ENCODE measurements at regions not wholly inside any gene's neighbourhood (a gene's known extent, or its start where the extent isn't known, plus 50 kb on each side); places are given as distances from the start of the nearest gene placed in this dataset.
"Not testable (repeated sequence)": the region's sequence is repeated elsewhere in the genome, so short reads cannot be mapped to it uniquely, and the experiment has no call there.

DNA sequence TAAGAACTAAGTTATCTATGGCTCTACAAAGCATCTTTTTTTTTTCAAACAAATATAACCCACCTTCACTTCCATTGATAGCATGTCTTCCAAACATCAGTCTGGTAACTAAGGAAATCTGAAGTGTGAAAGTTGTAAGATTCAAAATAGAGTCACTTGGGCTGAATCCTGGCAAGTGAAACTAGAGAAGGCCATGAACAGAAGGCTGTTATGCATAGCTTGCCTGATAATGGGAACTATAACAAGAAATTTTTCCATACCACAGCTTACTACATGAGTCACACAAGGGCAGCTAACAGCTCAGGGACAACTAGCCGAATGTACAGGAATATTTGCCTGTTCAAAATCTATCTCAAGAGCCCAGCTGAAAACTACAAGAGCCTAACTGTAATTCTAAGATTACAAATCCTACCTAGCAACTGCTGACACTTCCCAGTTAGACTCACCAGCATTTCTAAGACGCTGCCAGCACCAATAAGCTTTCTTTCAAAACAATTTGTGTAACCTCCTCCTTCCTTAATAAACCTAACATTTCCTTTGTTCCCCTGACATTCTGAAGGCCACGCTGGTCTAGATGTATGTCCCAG lies 1066.5 kb downstream of the PLOD2 start:
- no peak for DNase-seq

DNA sequence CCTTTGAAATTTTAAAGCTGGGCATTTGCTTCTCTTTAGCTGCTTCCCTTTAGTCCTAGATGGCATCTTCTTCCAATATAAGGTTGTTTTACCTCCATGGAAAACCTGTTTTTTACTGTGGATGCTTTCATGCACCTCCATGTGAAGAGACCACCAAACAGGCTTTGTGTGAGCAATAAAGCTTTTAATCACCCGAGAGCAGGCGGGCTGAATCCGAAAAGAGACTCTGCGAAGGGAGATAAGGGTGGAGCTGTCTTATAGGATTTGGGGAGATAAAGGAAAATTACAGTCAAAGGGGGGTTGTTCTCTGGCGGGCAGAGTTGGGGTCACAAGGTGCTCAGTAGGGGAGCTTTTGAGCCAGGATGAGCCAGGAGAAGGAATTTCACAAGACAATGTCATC lies 1049.8 kb downstream of the PLOD2 start:
- DNase-seq: not testable (repeated sequence)

DNA sequence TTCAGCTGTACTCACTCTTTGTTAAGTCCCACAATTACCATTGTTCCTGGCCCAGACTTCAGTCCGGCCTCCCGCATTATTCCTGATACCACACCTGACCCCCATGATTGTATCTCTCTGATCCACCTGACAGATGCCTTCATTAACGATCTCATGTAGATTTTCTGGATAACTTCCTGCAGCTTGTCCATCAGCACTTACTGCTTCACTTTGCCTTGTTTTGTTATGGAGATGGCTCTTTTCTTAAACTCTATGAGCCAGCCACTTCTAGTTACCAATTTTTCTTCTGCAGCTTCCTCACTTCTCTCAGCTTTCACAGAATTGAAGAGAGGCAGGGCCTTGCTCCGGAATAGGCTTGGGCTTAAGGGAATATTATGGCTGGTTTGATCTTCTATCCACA lies 1044.2 kb downstream of the PLOD2 start:
- no peak for DNase-seq

DNA sequence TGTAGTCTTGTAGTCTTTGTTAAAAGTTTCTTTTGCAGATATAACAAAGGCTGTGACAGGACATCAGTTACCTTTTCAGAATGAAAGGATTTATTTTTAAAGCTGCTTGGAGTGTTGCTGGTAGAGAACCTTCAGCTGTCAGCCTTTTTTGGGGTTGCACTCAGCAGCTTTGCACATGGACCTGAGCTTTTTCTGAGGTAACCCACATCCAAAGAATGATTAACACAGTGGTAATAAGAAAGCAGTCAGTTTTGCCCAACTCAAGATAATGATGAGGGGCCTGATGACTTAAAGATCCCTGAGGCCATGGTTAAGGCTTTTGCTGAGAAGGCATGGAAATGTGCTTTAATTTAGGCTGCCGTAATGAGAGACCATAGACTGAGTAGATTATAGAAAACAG lies 1042.7 kb downstream of the PLOD2 start:
- no peak for DNase-seq

DNA sequence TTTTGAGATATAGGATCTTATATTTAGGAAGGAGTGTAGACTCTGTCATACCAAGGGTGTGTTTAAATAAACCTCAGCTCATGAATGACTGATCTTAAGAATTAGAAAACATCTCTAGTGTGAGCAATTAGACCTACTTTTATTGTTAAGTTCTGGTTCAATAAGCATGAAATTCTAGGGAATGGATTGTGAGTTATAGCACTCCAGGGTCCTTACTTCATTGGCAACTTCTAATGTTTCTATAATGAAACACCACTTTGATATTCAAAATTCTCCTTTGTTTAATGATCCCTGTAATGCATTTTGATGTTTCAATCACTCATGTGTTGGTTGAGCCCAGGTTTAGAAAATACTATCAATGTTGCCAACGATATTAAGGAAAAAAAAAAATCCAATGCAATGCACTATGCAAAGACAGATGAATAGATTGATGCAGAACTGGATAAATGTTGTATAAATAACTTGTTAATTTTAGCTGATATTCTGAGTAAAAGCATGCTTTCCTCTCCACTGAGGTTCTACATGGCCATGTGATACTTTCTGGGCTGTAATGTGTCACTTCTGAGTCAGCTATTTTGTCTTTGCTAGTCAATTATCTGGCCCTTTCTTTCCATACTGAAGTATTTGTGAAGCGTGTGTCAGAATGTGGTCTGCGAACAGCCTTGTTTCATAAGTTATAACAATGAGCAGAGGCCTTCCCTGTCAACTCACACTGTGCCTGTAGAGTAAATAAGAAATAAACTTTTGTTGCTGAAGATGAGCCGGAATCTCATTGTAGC lies 1035.9 kb downstream of the PLOD2 start:
- DNase-seq: no peak

DNA sequence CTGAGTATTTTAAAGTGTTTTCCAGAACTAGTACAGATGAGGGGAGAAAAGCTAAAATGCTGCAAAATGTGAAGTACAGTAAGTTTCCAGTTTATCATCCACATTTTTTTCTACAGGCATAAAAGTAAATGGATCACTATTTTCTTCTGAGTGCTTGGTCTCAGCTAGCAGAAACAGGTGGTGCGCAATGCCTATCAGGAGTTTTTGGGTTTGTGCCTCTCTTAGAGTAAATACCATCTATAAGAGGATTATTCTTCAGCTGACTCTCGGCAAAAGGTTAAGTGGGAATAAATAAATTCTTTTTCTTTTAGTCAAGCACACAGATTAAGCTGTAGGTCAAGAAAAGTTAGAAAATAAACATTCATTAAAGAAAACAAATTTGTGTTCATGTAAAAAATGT lies 1027.7 kb downstream of the PLOD2 start:
- DNase-seq: no peak

DNA sequence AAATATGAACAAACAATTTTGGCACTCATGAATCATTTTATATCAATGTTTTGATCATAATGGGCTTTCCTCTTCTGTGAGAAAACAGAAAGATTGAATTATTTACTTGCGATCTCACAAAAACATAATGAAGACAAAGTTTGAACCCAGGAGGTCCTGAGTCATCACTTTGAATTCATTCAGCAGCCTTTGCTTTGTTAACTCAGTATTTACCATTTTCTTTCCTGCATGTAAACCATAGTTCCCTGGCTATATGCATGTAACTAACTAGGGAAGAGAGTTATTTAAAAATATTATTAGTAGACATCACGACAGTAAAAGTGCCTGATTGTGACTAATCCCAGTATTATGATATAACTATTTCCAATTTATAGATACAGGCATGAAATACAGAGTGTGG lies 1026.2 kb downstream of the PLOD2 start:
- DNase-seq: no peak

DNA sequence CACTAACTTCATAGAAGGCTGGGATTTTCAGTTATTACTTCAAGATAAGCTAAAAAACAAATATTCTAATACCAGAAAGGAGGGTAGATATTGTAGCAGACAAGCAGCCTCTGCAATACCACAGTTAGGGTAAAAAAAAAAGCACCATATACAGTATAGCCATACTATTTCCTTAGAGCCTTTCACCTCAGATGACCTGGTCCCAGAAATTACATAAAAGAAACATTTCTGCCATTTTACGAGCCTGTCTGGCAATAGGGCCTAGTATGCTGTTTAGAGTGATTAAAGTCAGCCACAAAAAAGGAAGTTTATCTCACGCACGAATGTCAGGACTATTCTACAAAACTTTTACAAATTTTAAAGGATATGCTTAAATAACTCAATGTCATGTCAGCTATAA lies 1016.6 kb downstream of the PLOD2 start:
- DNase-seq: no peak

DNA sequence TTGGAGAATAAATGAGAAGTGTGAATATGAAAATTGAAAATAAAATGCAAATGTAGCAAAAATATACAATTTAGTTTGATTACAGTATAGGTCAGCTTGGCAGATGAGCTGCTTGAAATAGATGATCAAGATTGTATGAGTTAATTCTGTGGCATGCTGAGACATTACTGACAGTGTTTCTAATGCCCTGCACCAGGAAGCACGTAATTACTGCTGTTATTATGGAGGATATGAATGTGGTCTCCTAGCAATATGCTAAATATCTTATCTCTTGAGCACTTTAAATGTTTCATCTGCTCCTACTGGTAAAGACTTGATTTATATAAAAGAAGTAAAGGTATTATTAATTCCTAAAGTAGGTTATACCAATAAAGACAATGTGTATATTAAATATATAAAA lies 1015.5 kb downstream of the PLOD2 start:
- DNase-seq: no peak

DNA sequence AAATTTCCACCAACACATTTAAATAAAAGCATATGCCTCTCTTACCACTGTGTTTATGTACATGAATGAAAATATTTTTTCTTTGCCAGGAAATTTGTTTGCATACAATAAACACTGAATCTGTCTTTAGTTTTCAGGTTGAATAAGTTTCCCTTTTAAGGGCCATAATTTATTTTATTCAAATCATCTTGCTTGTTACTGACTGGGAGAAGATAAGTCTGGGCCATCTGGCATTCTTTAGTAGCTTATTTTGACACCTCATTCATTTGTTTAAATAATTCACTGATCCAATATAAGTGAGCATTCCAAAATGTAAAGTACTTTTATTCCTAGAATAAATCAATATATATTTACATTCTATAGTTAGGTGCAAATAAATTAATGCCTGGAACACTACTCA lies 1001.3 kb downstream of the PLOD2 start:
- DNase-seq: no peak

DNA sequence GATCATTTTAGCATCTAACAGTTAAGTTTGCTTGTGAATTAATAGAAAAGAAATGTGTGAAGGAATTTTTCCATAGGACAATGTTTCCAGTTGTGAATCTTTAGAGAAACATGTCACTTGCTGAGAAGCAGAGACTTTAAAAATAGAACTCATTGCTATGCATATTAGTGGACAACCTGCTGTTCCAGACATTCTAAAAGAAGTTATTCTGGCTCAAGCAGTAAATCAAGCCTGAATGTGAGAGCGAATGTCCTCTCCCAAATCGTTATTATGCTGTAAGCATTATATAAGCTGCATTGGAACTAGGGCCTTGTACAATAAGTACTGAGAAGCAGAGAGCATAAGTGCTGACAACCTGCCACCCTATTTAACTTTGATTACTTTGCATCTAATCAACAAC lies 990.9 kb downstream of the PLOD2 start:
- DNase-seq: no peak

DNA sequence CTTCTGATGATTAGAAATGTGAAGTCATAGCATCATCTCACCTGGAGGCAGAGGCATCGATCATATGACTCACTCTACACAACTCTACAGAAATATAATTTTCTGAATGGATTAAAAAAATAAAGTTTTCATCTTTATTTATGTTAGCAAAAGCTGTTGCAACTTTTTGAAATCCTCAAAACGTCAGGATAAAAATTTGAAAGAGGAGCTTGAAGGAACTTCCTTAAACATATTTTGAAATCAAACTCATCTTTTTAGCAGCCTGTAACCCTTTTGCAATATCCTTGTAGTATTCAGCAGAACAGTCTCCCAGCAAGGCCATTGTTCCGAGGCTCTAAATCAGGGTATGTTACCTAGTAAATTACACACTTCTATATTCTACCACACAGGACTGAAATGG lies 985.4 kb downstream of the PLOD2 start:
- DNase-seq: no peak

DNA sequence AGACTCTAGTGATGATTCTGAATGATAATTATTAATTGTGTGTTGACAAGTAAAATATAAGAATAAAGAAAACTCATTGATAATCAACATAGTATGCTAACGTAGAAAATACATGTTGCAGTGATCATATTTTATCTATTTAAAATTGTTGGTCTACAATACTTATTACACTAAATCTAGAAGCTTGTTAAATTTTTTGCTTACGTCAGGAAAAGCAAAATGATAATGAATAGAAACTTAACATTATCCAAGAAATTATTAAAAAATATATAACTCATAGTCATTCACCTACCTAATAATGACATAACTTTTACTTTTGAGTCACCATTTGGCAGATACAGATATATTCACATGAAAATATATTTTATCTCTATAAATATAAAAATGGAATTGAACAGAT lies 984.1 kb downstream of the PLOD2 start:
- no peak for DNase-seq

DNA sequence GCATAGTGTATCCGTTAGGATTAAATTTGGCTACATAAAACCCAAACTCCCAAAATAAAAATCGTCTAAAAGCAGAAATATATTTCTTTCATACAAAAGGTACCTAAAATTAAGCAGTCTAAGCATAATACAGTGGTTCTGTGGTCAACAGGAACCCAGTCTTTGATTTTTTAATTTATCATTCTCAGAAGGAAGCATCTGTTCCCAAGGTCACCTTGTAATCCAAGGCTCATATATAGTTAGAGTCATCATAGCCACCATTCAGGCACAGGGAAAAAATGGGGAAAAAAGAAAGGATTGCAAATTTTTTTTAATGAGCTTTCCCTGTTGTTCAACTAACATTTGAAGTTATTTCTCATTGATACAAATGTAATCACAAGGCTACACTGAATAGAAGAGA lies 983.2 kb downstream of the PLOD2 start:
- no peak for DNase-seq

DNA sequence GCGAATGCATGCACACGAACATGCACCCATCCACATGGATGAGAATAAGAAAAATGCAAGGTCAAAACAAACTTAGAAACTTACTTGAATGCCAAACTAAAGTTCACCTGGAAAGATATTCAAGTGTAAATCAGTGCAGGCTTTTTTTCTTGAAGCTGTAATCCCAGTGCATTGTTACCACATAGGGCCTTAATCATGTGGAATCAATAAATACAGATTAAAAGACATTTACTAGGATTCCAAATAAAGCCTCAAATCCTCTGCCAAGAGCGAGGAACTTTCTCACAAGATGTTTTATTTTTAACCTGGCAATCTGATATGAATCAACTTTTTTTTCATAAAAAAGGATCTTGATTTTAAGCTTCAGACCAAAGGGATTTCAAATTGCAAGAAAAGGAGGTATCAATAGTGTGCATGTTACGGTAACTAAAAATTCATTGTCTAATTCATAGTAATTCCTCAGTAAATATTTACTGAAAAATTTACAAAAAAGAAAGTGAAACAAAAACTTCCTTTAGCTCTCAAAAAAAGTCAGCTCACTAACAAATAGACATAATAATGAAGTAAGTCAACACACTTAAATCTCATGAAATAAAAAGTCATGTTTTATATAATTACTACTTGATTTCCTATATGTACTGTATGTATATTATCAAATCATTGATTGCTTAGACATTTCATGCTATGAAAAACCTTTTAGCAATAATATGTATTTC lies 978.6 kb downstream of the PLOD2 start:
- DNase-seq: no peak

DNA sequence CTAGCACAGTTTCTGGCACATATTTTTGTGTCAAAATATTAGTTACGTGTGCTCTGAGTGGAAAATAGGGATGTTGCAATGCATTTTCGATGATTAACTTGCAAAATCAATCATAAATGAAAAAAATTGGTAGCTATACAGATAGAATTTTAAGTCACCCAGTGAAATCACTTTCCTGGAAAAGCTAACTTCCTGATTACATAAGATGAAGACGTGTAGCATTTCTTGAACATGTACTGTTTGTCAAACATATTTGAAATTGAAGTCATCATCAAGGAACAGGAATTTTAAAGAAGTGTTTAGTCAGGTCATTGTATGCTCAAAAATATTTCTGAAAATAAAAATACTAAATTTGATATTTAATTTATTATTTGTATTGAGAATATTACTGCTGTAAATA lies 977.7 kb downstream of the PLOD2 start:
- no peak for DNase-seq

DNA sequence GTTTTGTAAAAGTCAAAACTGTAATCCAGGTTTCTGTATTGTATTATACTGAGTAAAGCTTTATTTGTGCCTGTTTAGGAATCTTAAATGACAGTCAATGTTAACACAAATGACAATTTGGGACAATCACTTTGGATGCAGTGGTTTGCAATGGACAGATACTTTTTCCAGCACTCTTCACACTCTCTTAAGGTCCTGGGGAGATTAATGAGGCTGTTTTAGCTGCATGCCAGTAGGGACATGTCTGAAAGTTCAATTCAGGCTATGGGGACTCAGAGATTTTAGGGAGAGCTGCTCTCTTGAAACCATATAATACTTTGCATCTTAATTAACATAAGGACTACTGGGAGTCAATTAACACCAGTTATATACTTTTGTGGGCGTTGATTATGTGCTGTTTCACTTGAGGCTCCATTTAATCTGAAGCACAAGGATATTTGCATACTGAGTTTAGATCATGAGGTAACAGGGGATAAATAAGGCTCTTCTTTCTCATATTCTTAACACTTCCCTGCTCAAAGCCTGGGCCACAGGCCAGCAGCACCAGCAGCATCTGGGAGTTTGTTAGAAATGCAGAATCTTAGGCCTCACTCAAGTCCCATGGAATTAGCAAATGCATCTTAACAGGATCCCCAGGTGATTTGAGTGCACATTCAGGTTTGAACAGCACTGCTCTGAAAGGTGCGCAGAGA lies 972.8 kb downstream of the PLOD2 start:
- no peak for DNase-seq

DNA sequence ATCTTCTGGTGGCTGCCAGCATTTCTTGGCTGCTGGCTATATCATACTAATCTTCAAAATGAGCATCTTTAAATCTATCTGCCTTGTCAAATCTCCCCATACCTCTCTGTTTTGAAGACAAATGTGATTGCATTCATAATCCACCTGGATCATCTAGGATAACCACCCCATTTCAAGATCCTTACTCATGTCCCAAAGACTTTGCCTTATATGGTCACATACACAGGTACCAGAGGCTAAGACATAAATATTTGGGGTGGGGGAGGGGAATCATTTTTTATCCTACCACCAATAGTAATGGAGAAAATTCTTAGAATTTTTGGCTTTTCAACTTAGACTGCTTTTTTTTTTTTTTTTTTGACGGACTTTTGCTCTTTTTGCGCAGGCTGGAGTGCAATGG lies 970.8 kb downstream of the PLOD2 start:
- no peak for DNase-seq

DNA sequence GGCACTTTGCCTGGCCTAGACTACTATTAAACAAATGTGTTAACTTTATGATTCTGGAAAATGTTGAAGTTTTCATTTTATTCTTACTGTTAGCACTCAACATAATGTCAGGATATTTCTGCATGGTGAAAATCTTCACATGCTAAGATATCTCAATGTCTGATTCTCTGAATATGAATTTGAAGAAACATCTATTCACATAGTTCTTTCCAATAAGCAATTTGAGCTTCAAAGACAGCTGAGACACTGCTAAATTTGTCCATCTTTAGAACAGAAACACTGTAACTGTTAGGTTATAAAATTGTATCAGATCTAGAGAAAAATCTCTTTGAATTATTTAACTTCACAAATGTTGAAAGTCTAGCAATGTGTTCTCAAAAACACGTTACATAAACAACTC lies 970.2 kb downstream of the PLOD2 start:
- no peak for DNase-seq

DNA sequence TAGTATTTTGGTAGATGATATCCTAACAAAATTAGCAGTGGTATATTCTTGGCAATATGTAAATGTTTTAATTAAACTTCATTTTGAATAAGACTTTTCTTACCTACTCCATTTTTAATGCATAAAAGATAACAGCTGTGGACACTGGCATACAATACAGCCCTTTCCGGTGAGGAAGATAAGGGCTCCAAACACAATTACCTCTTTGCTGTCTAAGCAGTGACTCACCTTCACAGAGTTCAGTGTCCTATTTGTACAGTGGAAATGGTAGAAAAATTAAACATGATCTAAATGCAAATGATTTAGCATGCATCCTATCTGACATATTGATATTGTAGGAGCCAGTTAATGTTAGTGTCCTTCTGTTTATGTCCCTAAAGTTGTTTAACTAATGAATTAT lies 969.4 kb downstream of the PLOD2 start:
- no peak for DNase-seq

DNA sequence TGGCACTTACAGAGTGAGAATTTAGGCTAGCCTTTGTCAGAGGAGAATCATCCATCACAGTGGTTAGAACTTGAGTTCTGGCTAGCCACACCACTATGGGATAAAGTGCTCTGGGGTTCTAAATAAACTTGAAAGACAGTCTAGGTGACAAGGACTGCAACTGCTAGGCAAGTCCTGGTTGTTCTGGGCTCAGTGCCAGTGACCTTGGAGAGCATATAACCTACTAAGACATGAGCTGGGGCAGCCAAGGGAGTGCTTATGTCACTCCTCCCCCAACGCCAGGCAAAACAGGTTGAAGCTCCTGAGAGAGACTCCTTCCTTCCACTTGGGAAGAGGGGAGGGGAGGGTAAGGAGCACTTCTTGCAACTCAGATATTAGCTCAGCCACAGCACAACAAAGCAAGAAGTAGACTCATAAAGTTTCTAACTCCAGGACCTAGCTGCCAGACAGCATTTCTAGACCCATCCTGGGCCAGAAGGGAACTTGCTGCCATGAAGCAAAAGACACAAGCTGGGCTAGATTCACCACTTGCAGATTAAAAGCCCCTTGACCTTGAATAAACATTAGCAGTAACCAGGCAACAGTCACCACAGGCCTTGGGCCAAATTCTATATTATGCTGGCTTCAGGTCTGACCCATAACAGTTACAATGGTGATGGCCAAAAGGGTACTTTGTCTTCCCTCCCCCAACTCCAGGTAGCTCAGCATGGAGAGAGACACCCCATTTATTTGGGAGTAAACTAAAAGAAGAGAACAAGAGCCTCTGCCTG lies 963.7 kb downstream of the PLOD2 start:
- DNase-seq: no peak

DNA sequence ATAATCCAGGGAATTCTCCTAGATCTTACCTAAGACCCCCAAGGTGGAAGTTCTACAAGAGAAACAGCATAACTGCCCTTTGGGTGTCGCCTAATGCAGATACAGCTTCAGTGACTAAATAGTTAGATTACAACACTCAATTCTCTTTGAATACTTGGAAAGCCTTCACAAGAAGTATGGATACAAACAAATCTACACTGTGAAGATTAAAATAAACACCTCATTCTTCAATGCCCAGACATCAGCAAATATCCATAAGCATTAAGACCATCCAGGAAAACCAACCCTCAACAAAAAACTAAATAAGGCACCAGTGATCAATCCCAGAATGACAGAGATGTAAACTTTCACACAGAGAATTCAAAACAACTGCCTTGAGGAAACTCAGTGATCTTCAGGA lies 963.2 kb downstream of the PLOD2 start:
- DNase-seq: no peak

DNA sequence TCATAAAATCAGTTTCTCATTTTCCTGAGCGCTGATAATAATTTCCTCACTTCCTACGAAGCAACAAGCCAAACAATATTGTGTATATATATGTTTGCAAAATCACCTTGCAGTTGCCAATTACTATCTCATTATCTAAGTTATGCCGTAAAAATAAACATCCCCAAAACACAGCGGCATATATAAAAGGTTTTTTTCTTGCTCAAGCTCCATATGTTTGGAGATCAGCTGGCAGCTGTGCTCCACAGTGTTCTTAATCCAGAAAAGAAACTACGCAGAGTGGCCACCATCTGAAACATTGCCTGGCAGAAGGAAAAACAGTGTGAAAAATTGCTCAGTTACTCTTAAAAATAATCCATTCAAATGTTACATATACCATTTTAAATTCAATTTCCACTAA lies 951.4 kb downstream of the PLOD2 start:
- no peak for DNase-seq

All from CD4-positive, alpha-beta T cell treated with Interleukin-15 for 1 hour (primary cell).